Smooth muscle cell (in vitro differentiated cells): ENCODE measurements at regions not wholly inside any gene's neighbourhood (a gene's known extent, or its start where the extent isn't known, plus 50 kb on each side); places are given as distances from the start of the nearest gene placed in this dataset.
A peak's percentile ranks its signal among the peaks of the same experiment; 100 is the strongest.
"Not testable (repeated sequence)": the region's sequence is repeated elsewhere in the genome, so short reads cannot be mapped to it uniquely, and the experiment has no call there.

Experiments
- DNase-seq: peaks from one replicate; lab custom pipeline; 2025; ENCODE audit not compliant: unreplicated experiment; lab: John Stamatoyannopoulos, UW
- H2AFZ ChIP-seq: fragments of 200-600 bp; sonication (generic); 2 replicates; pipeline ENCODE4 v1.6.0; 2016; ENCODE audit warnings: antibody characterized with exemption, low read depth, mild to moderate bottlenecking
- H3F3A ChIP-seq: fragments of 200-600 bp; sonication (generic); 2 replicates; pipeline ENCODE4 v1.6.0; 2017; ENCODE audit warnings: antibody characterized with exemption, low read depth
- H3K27ac ChIP-seq: fragments of 200-600 bp; sonication (generic); 2 replicates; pipeline ENCODE4 v1.5.1; 2016; ENCODE audit warnings: low read depth, mild to moderate bottlenecking
- H3K27me3 ChIP-seq: fragments of 200-600 bp; sonication (generic); 2 replicates; pipeline ENCODE4 v1.6.1; 2016; ENCODE audit warnings: low read depth, mild to moderate bottlenecking
- H3K36me3 ChIP-seq: fragments of 200-600 bp; sonication (generic); 2 replicates; pipeline ENCODE4 v1.5.1; 2016; ENCODE audit warnings: low read depth
- H3K4me1 ChIP-seq: fragments of 200-600 bp; sonication (generic); 2 replicates; pipeline ENCODE4 v1.5.1; 2016; ENCODE audit warnings: low read depth
- H3K4me2 ChIP-seq: fragments of 200-600 bp; sonication (generic); 2 replicates; pipeline ENCODE4 v1.6.0; 2016; ENCODE audit warnings: mild to moderate bottlenecking
- H3K4me3 ChIP-seq: fragments of 200-600 bp; sonication (generic); 2 replicates; pipeline ENCODE4 v1.5.1; 2016; ENCODE audit warnings: mild to moderate bottlenecking
- H3K79me2 ChIP-seq: fragments of 200-600 bp; sonication (generic); 2 replicates; pipeline ENCODE4 v1.6.0; 2016; ENCODE audit warnings: low read depth, mild to moderate bottlenecking
- H3K9ac ChIP-seq: fragments of 200-600 bp; sonication (generic); 2 replicates; pipeline ENCODE4 v1.6.0; 2016; ENCODE audit warnings: low read depth
- H3K9me3 ChIP-seq: fragments of 200-600 bp; sonication (generic); replicated peaks from 2 replicates; pipeline ENCODE4 v1.5.1; 2016; ENCODE audit warnings: low read depth
- H4K20me1 ChIP-seq: fragments of 200-600 bp; sonication (generic); 2 replicates; pipeline ENCODE4 v1.6.0; 2016; ENCODE audit warnings: low read depth
- CTCF ChIP-seq: fragments of 200-600 bp; sonication (generic); IDR thresholded peaks from 2 replicates; pipeline ENCODE4 v1.5.1; 2017; ENCODE audit warnings: borderline replicate concordance, mild to moderate bottlenecking, antibody characterized with exemption; ENCODE audit not compliant: insufficient read depth, poor library complexity, severe bottlenecking
- WGBS: methylation state at CpG from one replicate; pipeline ENCODE4 v1.1.7; 2016; ENCODE audit warnings: low lambda C conversion rate; 5-methylcytosine and 5-hydroxymethylcytosine counted together

GRCh38 chr13:24931450-24932251 is 164.3 kb upstream of the PABPC3 start:
- Histone ChIP-seq H4K20me1 (no peaks in the 10 kb centered on the region), H3K4me3 (peak overlapping the region; percentile 45), H3K79me2 (no peaks in the 10 kb centered on the region), H3K4me2 (peak overlapping the region; percentile 82), H3K27ac (no peak overlapping the region), H3K27me3 (peaks cover 40% of the 10 kb centered on the region), H3K4me1 (no peaks in the 10 kb centered on the region), H3F3A (no peaks in the 10 kb centered on the region), H3K9me3 (no peaks in the 10 kb centered on the region), H2AFZ (peak overlapping the region; percentile 54), H3K36me3 (no peaks in the 10 kb centered on the region), H3K9ac (peak overlapping the region; percentile 27)
- DNase-seq: no peak
- 18% methylated on average over 31 of the region's 31 CpGs for WGBS
- TF ChIP-seq CTCF: no peak

- WGBS: 79% methylated on average over 15 of the region's 15 CpGs
- Histone ChIP-seq H3K27me3 (peaks cover 40% of the 10 kb centered on the region), H2AFZ (peak overlapping the region; percentile 24)
- DNase-seq, H3K36me3 ChIP-seq, H3K4me3 ChIP-seq, H3K27ac ChIP-seq, H3F3A ChIP-seq, H3K9me3 ChIP-seq, H3K4me2 ChIP-seq, H3K9ac ChIP-seq, H3K4me1 ChIP-seq, H4K20me1 ChIP-seq, H3K79me2 ChIP-seq: not testable (repeated sequence)
Measured at GRCh38 chr13:24933106-24934023, 162.6 kb upstream of the PABPC3 start.

- not testable (repeated sequence) for H2AFZ ChIP-seq, DNase-seq, H3K4me2 ChIP-seq, H3K9me3 ChIP-seq, H3K79me2 ChIP-seq, H3K27ac ChIP-seq, H3K9ac ChIP-seq, H3K36me3 ChIP-seq, H3K4me3 ChIP-seq, H3F3A ChIP-seq, H3K4me1 ChIP-seq, H4K20me1 ChIP-seq
- H3K27me3 ChIP-seq: peaks cover 40% of the 10 kb centered on the region
- 82% methylated on average over 4 of the region's 4 CpGs for WGBS
Measured at GRCh38 chr13:24934024-24934385, 161.9 kb upstream of the PABPC3 start.

- 50% methylated on average over 6 of the region's 6 CpGs for WGBS
- Histone ChIP-seq H4K20me1 (no peaks in the 10 kb centered on the region), H3F3A (no peaks in the 10 kb centered on the region), H3K4me2 (no peak overlapping the region), H3K9ac (no peak overlapping the region), H3K79me2 (no peaks in the 10 kb centered on the region), H3K4me3 (no peak overlapping the region), H3K9me3 (no peaks in the 10 kb centered on the region), H2AFZ (no peak overlapping the region), H3K27me3 (no peaks in the 10 kb centered on the region), H3K4me1 (no peaks in the 10 kb centered on the region), H3K27ac (no peak overlapping the region), H3K36me3 (no peaks in the 10 kb centered on the region)
- DNase-seq: no peak
- TF ChIP-seq CTCF: no peak
Measured at GRCh38 chr13:24938966-24939365, 157.0 kb upstream of the PABPC3 start.

GRCh38 chr13:24941023-24941713 is 154.8 kb upstream of the PABPC3 start:
- not testable (repeated sequence) for H3K4me3 ChIP-seq, H3F3A ChIP-seq, H3K79me2 ChIP-seq, H2AFZ ChIP-seq, DNase-seq, H3K4me2 ChIP-seq, H3K36me3 ChIP-seq, H3K4me1 ChIP-seq, H3K9ac ChIP-seq, H3K27ac ChIP-seq, H4K20me1 ChIP-seq, H3K9me3 ChIP-seq, H3K27me3 ChIP-seq
- 92% methylated on average over 10 of the region's 11 CpGs for WGBS
